CD4-positive, alpha-beta T cell treated with Interferon gamma for 1 hour (primary cell): ENCODE measurements at regions not wholly inside any gene's neighbourhood (a gene's known extent, or its start where the extent isn't known, plus 50 kb on each side); places are given as distances from the start of the nearest gene placed in this dataset.

Experiments
- DNase-seq: peaks from one replicate; pipeline ENCODE4 v3.0.0-alpha.2; 2020

DNA sequence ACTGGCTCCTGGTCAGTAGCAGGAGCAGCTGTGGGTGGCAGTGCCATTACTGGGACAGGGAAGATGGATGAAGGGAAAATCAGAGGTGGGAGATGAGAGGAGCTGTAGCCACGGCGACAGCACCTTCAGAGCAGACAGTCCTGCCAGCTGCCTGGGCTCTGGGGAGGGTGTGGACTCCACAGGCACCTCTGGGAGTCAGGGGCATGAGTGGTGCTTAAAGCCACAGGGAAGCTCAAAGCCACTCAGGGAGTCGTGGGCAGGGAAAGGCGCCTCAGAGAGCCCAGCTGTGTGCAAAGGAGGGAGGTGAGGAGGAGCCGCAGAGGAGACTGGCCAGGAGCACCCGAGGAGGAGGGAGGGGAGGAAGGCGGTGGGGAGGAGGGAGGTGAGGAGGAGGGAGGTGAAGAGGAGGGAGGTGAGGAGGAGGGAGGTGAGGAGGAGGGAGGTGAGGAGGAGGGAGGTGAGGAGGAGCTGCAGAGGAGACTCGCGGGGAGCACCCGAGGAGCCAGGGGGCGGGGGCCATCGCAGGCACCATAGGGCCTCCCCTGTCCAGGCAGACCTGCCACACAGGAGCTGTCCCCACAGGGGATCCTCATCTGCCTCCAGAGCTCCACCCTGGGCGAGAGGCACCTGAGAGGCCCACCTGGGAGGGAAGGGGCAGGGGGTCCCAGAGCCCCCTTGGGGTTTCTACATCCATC, 977.6 kb downstream of the BRD1 start:
- DNase-seq: no peak

DNA sequence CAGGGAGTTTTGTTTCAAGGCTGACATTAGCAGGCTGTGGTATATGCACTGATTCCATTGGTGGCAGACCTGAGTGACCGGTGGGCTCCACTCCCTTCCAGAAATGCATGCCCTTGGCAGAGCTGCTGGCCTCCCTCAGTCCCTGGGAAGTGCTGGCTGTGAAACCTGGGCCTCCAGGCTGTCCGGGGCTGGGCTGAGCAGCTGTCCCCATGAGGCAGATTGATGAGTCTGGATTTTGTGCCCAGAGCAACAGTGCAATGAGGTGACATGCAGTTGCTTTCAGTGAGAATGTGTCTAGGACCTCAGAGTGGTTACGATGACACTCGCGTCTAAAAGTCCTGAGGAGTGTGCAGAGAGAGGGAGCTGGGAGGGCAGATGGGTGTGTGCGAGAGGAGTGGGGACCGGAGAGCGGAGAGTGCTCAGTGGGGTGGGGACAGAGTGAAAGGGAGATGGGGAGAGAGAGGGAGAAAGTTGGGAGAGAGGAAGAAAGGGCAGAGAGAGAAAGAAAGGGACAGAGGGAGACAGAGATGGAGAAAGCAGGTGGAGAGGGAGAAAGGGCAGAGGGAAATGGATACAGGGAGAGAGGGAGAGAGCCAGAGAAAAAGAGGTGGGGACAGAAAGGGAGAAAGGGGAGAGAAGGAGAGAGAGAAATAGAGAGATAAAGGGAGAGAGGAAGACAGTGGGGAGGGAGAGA, 978.3 kb downstream of the BRD1 start:
- DNase-seq: no peak

DNA sequence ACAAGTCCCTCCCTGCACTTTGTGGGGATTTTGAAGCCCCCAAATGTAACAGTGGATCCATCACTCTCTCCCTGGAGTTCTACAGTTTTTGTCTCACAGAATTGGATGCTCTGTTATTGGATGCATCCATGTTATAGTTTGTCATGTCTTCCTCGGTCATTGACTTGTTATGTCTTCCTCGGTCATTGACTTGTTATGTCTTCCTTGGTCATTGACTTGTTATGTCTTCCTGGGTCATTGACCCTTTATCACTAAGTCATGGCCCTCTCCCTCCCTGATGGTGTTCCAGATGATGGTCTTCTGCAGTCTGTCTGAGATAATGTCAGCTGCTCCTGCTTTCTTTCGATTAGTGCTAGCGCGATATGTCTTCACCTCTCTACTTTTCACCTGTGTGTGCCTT, 981.5 kb downstream of the BRD1 start:
- DNase-seq: no peak

DNA sequence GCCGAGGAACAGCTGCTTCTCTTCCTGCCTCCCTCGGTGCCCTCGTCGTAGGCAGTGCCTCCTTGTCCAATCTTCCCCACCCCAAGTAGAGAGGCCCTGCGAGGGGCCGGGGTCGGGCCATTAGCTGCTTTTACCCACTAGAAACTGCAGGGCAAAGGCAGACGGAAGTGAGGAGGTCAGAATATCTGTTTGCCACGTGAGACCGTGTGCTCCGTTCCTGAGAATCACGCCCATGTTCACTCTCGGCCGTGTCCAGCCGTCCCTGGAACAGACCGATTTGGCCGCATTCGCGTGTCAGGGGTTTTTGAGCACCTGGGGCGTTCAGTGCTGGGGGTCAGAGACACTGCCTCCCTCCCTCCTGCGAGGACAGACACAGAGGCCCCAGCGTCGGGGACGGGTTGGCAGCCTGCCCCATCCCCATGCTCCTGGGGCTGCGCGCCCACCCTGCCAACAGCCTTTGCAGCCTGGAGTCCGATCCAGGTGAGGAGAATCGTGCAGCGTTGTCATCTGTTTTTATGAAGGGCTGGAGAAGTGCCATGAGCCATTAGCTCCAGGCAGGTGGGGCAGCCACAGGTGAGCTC, 982.2 kb downstream of the BRD1 start:
- DNase-seq: no peak

DNA sequence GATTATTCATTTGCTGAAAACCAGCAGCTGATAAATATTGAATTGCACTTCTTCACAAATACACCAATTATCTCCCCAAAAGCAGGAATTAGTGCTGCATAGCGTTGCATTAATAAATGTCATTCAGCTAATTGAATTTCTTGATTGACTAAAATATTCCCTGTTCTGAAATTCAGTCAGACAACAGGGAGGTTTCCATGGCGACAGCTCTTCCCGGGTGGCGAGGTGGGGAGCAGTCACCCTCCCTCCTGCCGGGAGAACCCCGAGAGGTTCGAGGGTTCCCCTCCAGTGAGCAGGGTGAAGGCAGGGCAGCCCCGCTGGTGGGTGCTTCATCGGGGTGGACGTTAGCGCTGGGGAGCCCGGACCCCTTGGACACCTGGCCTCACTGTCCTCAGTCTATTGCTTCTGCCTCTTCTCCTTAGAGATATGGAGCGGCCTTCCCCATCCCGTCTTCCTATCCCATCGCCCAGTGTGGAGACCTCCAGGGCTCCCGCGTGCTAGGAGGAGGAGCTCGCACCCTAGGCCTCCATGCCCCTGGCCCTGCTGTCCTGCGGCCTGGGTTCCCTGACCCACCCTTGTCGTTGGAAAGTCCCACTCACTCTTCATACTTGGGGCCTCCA, 983.5 kb downstream of the BRD1 start:
- DNase-seq: no peak

DNA sequence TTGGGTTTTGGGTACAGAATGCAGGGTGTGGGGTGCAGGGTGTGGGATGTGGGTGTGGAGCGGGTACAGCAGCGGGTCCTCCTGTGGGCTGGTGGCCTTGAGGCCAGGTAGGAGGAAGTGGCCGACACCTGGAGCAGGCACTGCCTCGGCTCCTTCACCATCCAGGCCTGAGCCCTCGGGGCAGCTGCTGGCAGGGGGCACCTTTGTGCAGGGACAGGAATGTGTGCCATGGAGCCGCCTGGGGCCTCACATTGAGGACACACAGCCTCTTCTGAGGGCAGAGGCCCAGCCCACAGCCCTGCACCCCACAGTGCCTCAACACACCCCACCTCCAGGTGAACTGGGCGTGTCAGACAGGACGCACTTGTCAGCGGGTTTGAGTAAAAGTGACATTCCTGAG, 984.0 kb downstream of the BRD1 start:
- DNase-seq: no peak

DNA sequence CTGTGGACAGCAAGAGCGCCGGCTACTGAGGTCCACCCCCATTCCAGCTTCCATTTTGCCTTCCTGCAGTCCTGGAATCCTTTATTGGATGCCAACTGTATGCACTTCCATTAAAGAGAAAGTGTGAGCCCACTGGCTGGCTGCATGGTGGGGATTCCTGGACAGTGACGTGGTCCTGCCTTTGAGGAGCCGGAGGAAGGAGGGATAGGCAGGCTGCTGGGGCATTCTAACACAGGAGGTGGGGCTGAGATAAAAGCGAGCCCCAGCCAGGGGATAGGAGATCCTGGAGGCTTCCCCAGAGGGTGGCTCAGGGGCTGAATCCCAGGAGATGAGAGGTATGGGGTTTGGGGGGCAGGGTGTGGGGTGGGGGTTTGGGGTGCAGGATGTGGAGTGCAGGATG, 984.7 kb downstream of the BRD1 start:
- no peak for DNase-seq

DNA sequence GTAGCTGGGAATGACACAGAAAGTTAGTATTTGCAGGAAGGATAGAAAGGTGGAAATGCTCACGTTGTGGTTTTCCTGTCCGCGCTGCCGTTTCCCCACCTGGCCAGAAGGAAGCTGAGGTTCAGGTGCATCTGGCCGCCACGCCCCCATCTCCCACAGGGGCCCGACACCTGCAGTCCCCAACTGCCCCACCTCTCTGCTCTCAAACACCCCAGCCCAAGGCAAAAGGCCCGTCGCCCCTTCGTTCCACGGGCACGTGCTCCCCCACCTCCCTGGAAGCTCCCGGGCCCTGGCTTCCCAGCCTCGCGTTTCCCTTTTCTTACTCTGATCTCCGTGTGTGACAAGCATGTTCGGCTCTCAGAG, 985.1 kb downstream of the BRD1 start:
- no peak for DNase-seq

GRCh38 chr22:48841881-48842582, 985.6 kb downstream of the BRD1 start:
- DNase-seq: no peak

DNA sequence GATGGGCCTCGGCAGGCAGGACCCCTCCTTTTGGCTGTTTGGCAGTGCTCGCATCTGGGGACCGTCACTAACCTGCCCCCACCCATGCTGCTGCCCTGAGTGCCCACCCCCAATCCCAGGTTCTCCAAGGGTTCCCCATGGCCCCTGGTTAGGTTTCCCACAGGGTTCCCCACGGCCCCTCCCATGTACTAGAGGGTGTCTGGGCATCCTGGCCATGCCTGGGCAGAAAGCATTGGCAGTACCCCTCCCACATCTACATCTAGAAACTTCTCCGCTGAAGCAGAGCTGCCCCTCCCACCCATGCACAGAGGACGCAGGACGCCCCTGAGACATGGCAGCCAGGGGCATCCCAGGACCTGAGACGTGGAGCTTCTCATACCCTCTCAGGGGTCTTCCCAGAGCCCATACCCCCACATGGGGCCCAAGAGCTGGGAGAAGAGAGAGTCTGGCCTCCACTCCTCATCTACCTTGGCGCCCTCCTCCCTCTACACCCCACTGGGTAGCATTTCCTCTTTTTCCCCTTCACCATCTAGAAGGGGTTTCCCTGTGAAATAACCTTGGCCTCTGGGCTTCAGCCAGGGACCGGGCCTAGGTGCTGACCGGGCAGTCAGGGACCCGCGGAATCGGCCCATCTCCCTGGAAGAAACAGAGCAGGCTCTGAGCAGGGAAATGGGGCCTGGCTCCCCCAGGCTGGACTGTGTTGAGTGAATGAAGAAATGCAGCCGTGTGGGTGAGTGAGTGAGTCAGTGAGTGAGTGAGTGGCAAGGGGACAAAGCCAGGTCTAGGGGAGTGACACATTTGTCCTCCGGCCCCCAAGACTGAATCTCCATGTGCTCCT, 987.3 kb downstream of the BRD1 start:
- no peak for DNase-seq

DNA sequence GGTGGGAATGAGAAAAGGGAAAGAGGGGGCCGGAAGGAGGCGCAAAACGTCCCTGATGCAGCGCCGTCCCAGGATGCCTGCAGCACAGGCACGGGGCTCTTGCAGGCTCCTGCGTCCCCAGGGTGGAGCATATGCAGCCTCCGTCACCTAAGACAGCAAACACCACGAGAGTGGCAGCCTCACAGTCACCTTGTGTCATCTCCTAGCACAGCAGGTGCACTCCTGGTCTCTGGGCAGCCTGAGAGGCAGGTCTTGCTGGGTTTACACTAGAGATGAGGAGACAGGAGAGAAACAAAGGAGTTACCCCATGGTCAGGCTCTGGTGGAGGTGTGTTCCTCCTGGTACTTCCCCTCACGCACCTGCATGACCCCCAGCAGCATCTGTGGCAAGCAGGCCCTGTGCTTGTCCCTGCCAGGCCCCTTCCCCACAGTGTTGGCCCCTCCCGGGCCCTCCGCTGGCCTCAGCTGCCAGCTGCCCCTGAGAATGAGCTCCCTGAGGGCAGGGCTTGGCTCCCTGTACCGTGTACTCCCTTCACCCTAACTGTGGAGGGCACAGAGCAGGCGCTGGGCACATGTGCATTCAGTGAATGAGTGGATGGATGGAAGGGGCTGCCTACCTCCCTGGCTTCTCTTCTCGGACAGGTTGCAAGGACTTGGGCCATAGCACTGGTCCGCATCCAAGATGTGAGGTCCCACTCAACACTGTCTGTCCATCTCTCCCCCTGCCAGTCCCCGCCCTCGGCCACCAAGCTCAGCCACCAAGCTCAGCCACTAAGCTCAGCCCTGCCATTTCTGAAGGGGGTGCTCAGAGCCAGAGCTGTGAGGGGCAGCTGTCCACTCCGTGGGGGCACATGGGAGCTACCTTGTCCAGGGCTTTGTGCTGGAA, 988.6 kb downstream of the BRD1 start:
- DNase-seq: no peak

- DNase-seq: no peak
These were observed 989.3 kb downstream of the BRD1 start for GRCh38 chr22:48838376-48838775.

DNA sequence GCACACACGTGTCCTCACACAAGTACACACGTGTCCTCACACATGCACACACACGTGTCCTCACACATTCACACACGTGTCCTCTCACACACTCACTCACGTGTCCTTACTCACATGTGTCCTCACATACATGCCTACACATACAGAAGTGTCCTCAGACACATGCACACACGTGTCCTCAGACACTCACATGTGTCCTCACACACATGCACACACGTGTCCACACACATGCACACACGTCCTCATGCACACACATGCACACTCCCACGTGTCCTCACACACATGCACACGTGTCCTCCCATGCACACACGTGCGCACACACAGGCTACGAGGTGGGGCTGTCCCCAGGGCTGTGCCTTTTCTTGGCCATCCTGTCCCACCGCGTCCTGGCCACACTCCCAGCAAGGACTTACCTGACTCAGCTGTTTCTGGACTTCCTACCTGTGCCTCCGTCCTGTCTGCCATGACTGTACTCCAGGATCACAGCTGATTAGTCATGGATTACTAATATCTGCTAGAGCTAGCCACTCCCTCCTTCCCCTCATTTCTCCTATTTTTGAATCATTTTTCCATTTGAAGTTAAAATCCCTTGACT, 990.2 kb downstream of the BRD1 start:
- DNase-seq: no peak

- DNase-seq: no peak
These were observed 990.9 kb downstream of the BRD1 start for GRCh38 chr22:48836673-48837340.

DNA sequence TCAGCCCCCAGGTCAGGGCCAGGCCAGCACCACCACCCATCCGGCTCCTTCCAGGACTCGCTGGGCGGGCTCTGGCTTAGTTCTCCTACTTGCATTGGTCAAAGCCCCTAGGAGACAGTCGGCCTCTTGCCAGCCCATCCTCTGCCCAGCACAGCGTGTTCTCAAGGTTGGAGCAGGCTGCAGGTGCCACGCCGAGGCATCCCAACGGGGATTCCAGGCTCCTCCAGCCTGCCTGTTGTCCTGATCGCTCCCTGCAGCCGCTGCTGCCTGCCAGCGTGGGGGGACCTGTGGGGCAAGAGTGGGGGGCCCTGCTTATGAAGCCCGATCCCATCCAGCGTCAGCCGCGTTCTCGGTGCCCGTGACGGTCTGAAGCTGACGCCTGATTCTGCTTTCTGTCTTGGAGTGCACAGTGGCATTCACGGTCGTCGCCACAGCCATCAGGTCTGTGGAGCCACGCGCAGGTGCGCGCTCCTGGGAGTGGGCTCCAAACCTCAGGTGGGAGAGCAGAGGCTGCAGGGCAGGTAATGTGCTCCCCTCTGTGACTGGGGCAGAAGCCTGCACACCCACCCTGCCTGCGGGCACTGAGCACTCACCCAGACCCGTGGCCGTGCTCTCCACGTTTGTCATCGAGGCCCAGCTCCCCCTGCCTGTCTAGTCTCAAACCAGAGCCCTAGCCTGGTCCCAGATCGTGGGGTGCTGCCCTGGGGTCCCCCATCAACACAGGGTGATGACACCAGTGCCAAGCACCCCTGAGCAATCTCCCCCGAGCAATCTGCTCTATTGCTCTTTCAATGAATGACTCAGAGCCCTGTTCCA, 991.6 kb downstream of the BRD1 start:
- no peak for DNase-seq

DNA sequence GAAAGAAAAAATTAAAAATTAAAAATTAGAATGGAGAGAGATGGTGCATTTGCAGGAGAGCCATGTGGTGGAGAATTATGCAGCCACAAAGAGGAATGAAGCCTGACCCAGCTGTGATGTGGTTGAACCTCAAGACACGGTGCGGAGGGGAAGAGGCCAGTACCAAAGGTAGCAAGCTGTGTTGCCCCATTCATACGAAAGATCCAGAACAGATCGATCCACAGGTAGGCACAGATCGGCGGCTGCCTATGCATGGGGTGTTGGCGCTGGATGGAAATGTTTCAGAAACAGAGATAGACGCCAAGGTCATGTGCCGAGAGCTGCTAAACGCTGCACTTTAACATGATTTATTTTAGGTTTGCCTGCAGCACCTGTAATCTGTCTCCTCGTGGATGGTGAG, 992.3 kb downstream of the BRD1 start:
- no peak for DNase-seq

- DNase-seq: no peak
These were observed 993.3 kb downstream of the BRD1 start for GRCh38 chr22:48834404-48834803.

GRCh38 chr22:48832592-48832991, 995.1 kb downstream of the BRD1 start:
- DNase-seq: no peak

DNA sequence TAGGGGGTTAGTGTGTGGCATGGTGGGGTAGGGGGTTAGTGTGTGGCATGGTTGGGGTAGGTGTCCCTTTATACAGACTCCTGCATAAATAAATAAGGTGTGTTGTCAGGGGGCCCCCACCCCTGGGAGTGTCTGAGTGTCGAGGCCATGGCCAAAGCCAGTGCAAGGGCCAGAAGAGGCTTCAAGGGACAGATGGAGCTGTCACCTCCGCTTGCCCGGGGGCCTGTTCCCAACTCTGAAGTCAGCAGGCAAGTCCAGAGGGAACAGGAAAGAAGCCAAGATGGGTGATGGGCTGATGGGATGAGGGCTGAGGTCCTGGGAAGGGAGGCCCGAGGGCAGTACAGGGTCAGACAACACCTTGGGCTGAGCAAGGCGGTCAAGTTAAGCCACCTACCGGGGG, 997.8 kb downstream of the BRD1 start:
- no peak for DNase-seq

DNA sequence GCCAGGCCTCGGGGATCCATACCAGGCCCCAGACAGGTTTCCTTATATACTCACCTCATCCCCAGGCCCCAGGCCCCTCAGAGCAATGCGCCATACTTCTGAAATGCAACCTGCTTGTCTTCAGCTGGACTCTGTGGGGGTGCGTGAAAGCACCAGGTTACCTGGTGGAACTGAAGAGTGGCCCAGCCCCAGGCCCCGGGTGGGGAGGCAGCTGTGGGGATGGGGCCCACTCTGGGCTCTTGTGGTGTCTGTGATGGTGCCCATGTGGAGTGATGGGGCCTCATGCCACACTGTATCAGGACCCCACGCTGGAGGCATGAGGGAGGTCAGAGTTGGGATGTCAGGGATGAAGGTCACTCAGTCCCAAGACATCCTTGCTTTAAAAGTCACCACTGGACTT, 999.0 kb downstream of the BRD1 start:
- no peak for DNase-seq
